ENCODE measurements at regions not wholly inside any gene's neighbourhood (a gene's known extent, or its start where the extent isn't known, plus 50 kb on each side); places are given as distances from the start of the nearest gene placed in this dataset.

- no peaks in the 10 kb centered on the region for H3K4me1 ChIP-seq (ENCODE audit: control insufficient read depth in 1 of 2, low read depth in 2 of 2)
- no peak for TF ChIP-seq CTCF (IDR thresholded peaks at IDR 0.05)
- no peak for DNase-seq (ENCODE audit: low spot score)
- H3K9me3 ChIP-seq, result no peaks in the 10 kb centered on the region
- no peaks in the 10 kb centered on the region for H3K36me3 ChIP-seq
- H3K27ac ChIP-seq, result no peak overlapping the region
- H3K27me3 ChIP-seq (replicated peaks; ENCODE audit: insufficient read depth), result no peaks in the 10 kb centered on the region
- ATAC-seq (ENCODE audit: insufficient number of reproducible peaks, low FRiP score, low read depth), result no peak
- H3K4me3 ChIP-seq, result no peak overlapping the region
Measured at GRCh38 chr14:98512501-98513251, 759.3 kb downstream of the BCL11B start.

GRCh38 chr14:98513558-98513957 is 758.4 kb downstream of the BCL11B start:
- ATAC-seq (ENCODE audit: insufficient number of reproducible peaks, low FRiP score, low read depth) (no peak), DNase-seq (ENCODE audit: low spot score) (no peak)
- Histone ChIP-seq H3K4me1 (ENCODE audit: control insufficient read depth in 1 of 2, low read depth in 2 of 2) (no peaks in the 10 kb centered on the region), H3K4me3 (no peak overlapping the region), H3K36me3 (no peaks in the 10 kb centered on the region), H3K27ac (no peak overlapping the region), H3K9me3 (no peaks in the 10 kb centered on the region), H3K27me3 (replicated peaks; ENCODE audit: insufficient read depth) (no peaks in the 10 kb centered on the region)
- no peak for TF ChIP-seq CTCF (IDR thresholded peaks at IDR 0.05)

GRCh38 chr14:98514016-98514415 is 758.0 kb downstream of the BCL11B start:
- no peak for ATAC-seq (ENCODE audit: insufficient number of reproducible peaks, low FRiP score, low read depth)
- no peak for DNase-seq (ENCODE audit: low spot score)

GRCh38 chr14:98536256-98536655 is 735.7 kb downstream of the BCL11B start:
- Histone ChIP-seq H3K27ac (no peak overlapping the region), H3K27me3 (replicated peaks; ENCODE audit: insufficient read depth) (no peaks in the 10 kb centered on the region), H3K4me3 (no peak overlapping the region), H3K36me3 (no peaks in the 10 kb centered on the region), H3K4me1 (ENCODE audit: control insufficient read depth in 1 of 2, low read depth in 2 of 2) (no peaks in the 10 kb centered on the region), H3K9me3 (no peaks in the 10 kb centered on the region)
- TF ChIP-seq CTCF (IDR thresholded peaks at IDR 0.05), result no peak
- no peak for DNase-seq (ENCODE audit: low spot score)
- no peak for ATAC-seq (ENCODE audit: insufficient number of reproducible peaks, low FRiP score, low read depth)

More at GRCh38 chr14:98514016-98514415, 758.0 kb downstream of the BCL11B start:
- Histone ChIP-seq H3K27ac (no peak overlapping the region), H3K4me3 (no peak overlapping the region), H3K36me3 (no peaks in the 10 kb centered on the region), H3K4me1 (ENCODE audit: control insufficient read depth in 1 of 2, low read depth in 2 of 2) (no peaks in the 10 kb centered on the region), H3K27me3 (replicated peaks; ENCODE audit: insufficient read depth) (no peaks in the 10 kb centered on the region), H3K9me3 (no peaks in the 10 kb centered on the region)
- TF ChIP-seq CTCF (IDR thresholded peaks at IDR 0.05), result no peak

- Histone ChIP-seq H3K9me3 (no peaks in the 10 kb centered on the region), H3K36me3 (no peaks in the 10 kb centered on the region), H3K4me1 (ENCODE audit: control insufficient read depth in 1 of 2, low read depth in 2 of 2) (no peaks in the 10 kb centered on the region), H3K27ac (no peak overlapping the region), H3K4me3 (no peak overlapping the region), H3K27me3 (replicated peaks; ENCODE audit: insufficient read depth) (no peaks in the 10 kb centered on the region)
- ATAC-seq (ENCODE audit: insufficient number of reproducible peaks, low FRiP score, low read depth) (no peak), DNase-seq (ENCODE audit: low spot score) (no peak)
- no peak for TF ChIP-seq CTCF (IDR thresholded peaks at IDR 0.05)
Measured at GRCh38 chr14:98542316-98542715, 729.7 kb downstream of the BCL11B start.
